ENCODE measurements at regions not wholly inside any gene's neighbourhood (a gene's known extent, or its start where the extent isn't known, plus 50 kb on each side); places are given as distances from the start of the nearest gene placed in this dataset.
"Not testable (repeated sequence)": the region's sequence is repeated elsewhere in the genome, so short reads cannot be mapped to it uniquely, and the experiment has no call there.

DNA sequence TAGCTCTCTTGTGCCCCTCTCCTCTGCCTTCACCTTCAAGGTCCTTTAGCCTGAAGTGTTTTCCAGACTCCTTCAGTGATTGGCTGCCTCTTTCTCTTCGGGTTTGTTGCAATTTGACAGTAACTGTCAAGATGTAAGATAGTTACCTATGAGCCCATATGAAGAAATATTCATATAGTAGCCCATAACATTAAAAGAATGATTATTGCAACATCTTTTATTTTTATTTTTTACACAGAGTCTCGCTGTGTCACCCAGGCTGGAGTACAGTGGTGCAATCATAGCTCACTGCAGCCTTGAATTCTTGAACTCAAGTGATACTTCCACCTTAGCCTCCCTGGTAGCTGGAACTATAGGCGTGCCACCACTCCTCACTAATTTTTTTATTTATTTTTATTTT is 80.5 kb downstream of the FOXI3 start:
- no peaks in the 10 kb centered on the region for H3K36me3 ChIP-seq (ENCODE audit: insufficient read depth, low read length)
- H3K79me2 ChIP-seq (replicated peaks; ENCODE audit: insufficient read depth, low read length) = no peaks in the 10 kb centered on the region
- no peaks in the 10 kb centered on the region for H3K9me3 ChIP-seq (ENCODE audit: low read length)
- H2AFZ ChIP-seq (ENCODE audit: low read depth, low read length) = no peak overlapping the region
- no peaks in the 10 kb centered on the region for H3K9me2 ChIP-seq (ENCODE audit: insufficient read depth, low read length)
- H3K4me3 ChIP-seq (ENCODE audit: low read length) = no peak overlapping the region
- H3K9ac ChIP-seq (ENCODE audit: low read length) = no peak overlapping the region
- H3K4me2 ChIP-seq (ENCODE audit: low read length) = no peak overlapping the region
- H4K20me1 ChIP-seq (ENCODE audit: insufficient read depth) = no peaks in the 10 kb centered on the region
- H3F3A ChIP-seq (ENCODE audit: insufficient read depth, low read length, poor library complexity, severe bottlenecking) = no peaks in the 10 kb centered on the region
- no peaks in the 10 kb centered on the region for H3K27me3 ChIP-seq (ENCODE audit: insufficient read depth, low read depth, low read length)
- H3K27ac ChIP-seq (ENCODE audit: low read length) = no peak overlapping the region
- TF ChIP-seq POLR2AphosphoS5 (IDR thresholded peaks at IDR 0.05) (no peak), EP300 (conservative IDR thresholded peaks at IDR 0.05; ENCODE audit: poor library complexity, severe bottlenecking) (no peak), SMC3 (conservative IDR thresholded peaks at IDR 0.05; ENCODE audit: poor library complexity) (no peak), TAF1 (IDR thresholded peaks at IDR 0.05; ENCODE audit: low read depth) (no peak), EZH2 (IDR thresholded peaks at IDR 0.05; ENCODE audit: borderline replicate concordance, insufficient read depth, low read length, poor library complexity, severe bottlenecking) (no peak)
- TF ChIP-seq, protein P1, sequence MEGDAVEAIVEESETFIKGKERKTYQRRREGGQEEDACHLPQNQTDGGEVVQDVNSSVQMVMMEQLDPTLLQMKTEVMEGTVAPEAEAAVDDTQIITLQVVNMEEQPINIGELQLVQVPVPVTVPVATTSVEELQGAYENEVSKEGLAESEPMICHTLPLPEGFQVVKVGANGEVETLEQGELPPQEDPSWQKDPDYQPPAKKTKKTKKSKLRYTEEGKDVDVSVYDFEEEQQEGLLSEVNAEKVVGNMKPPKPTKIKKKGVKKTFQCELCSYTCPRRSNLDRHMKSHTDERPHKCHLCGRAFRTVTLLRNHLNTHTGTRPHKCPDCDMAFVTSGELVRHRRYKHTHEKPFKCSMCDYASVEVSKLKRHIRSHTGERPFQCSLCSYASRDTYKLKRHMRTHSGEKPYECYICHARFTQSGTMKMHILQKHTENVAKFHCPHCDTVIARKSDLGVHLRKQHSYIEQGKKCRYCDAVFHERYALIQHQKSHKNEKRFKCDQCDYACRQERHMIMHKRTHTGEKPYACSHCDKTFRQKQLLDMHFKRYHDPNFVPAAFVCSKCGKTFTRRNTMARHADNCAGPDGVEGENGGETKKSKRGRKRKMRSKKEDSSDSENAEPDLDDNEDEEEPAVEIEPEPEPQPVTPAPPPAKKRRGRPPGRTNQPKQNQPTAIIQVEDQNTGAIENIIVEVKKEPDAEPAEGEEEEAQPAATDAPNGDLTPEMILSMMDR (IDR thresholded peaks at IDR 0.05; ENCODE audit: poor library complexity, severe bottlenecking) = no peak
- TF ChIP-seq, protein P2, sequence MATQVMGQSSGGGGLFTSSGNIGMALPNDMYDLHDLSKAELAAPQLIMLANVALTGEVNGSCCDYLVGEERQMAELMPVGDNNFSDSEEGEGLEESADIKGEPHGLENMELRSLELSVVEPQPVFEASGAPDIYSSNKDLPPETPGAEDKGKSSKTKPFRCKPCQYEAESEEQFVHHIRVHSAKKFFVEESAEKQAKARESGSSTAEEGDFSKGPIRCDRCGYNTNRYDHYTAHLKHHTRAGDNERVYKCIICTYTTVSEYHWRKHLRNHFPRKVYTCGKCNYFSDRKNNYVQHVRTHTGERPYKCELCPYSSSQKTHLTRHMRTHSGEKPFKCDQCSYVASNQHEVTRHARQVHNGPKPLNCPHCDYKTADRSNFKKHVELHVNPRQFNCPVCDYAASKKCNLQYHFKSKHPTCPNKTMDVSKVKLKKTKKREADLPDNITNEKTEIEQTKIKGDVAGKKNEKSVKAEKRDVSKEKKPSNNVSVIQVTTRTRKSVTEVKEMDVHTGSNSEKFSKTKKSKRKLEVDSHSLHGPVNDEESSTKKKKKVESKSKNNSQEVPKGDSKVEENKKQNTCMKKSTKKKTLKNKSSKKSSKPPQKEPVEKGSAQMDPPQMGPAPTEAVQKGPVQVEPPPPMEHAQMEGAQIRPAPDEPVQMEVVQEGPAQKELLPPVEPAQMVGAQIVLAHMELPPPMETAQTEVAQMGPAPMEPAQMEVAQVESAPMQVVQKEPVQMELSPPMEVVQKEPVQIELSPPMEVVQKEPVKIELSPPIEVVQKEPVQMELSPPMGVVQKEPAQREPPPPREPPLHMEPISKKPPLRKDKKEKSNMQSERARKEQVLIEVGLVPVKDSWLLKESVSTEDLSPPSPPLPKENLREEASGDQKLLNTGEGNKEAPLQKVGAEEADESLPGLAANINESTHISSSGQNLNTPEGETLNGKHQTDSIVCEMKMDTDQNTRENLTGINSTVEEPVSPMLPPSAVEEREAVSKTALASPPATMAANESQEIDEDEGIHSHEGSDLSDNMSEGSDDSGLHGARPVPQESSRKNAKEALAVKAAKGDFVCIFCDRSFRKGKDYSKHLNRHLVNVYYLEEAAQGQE (IDR thresholded peaks at IDR 0.05; ENCODE audit: borderline replicate concordance) = no peak

DNA sequence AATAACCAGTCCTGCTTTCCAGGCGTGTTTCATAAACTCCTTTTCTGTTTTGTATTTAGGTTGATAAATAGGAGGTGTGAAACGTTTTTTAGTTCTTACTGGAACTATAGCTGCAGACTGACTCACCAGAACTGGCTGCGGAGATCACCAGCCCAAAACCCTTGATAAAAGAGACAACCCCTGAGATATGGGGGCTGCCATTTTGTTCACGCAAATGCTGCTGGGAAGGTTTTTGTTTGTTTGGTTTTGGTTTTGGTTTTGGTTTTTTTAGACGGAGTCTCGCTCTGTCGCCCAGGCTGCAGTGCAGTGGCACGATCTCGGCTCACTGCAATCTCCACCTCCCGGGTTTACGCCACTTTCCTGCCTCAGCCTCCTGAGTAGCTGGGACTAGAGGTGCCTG is 87.1 kb downstream of the FOXI3 start:
- not testable (repeated sequence) for H3K27me3 ChIP-seq (ENCODE audit: insufficient read depth, low read depth, low read length); H3K9me3 ChIP-seq (ENCODE audit: low read length); H3K36me3 ChIP-seq (ENCODE audit: insufficient read depth, low read length); H4K20me1 ChIP-seq (ENCODE audit: insufficient read depth); H3K9me2 ChIP-seq (ENCODE audit: insufficient read depth, low read length); H3F3A ChIP-seq (ENCODE audit: insufficient read depth, low read length, poor library complexity, severe bottlenecking); H2AFZ ChIP-seq (ENCODE audit: low read depth, low read length); H3K9ac ChIP-seq (ENCODE audit: low read length); H3K27ac ChIP-seq (ENCODE audit: low read length); H3K4me2 ChIP-seq (ENCODE audit: low read length); H3K4me3 ChIP-seq (ENCODE audit: low read length); H3K79me2 ChIP-seq (replicated peaks; ENCODE audit: insufficient read depth, low read length)

DNA sequence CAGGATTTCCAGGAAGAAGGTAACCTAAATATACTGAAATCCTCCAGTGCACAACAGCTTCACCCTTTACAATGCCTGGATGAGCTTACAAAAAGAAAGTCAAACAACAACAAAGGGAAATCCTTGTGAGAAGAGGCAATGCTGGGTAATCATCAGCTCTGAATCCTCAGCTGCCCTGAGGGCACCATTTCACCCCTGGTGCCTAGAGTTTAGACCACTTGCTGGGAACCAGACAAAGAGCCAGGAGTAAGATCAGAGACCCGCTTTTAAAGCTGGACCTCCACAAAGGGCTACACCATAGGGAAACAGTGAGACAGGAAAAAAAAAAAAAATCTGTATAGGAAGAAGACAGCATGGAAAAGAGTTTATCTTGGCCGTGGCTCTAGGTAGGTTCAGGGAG is 97.0 kb downstream of the FOXI3 start:
- H3K9me2 ChIP-seq (ENCODE audit: insufficient read depth, low read length) = no peaks in the 10 kb centered on the region
- no peak overlapping the region for H3K4me2 ChIP-seq (ENCODE audit: low read length)
- H3F3A ChIP-seq (ENCODE audit: insufficient read depth, low read length, poor library complexity, severe bottlenecking) = no peaks in the 10 kb centered on the region
- H3K36me3 ChIP-seq (ENCODE audit: insufficient read depth, low read length) = no peaks in the 10 kb centered on the region
- TF ChIP-seq SMC3 (conservative IDR thresholded peaks at IDR 0.05; ENCODE audit: poor library complexity) (no peak), TAF1 (IDR thresholded peaks at IDR 0.05; ENCODE audit: low read depth) (no peak), EP300 (conservative IDR thresholded peaks at IDR 0.05; ENCODE audit: poor library complexity, severe bottlenecking) (no peak), MXI1 (conservative IDR thresholded peaks at IDR 0.05; ENCODE audit: poor library complexity, severe bottlenecking) (no peak), RAD21 (conservative IDR thresholded peaks at IDR 0.05) (no peak), POLR2AphosphoS5 (IDR thresholded peaks at IDR 0.05) (no peak), EZH2 (IDR thresholded peaks at IDR 0.05; ENCODE audit: borderline replicate concordance, insufficient read depth, low read length, poor library complexity, severe bottlenecking) (no peak)
- TF ChIP-seq, protein P1 (IDR thresholded peaks at IDR 0.05; ENCODE audit: poor library complexity, severe bottlenecking) = no peak
- TF ChIP-seq, protein P2 (IDR thresholded peaks at IDR 0.05; ENCODE audit: borderline replicate concordance) = no peak
- H3K27me3 ChIP-seq (ENCODE audit: insufficient read depth, low read depth, low read length) = peaks cover 9% of the 10 kb centered on the region
- no peak overlapping the region for H3K4me3 ChIP-seq (ENCODE audit: low read length)
- H3K27ac ChIP-seq (ENCODE audit: low read length) = no peak overlapping the region
- H3K9me3 ChIP-seq (ENCODE audit: low read length) = no peaks in the 10 kb centered on the region
- H3K79me2 ChIP-seq (replicated peaks; ENCODE audit: insufficient read depth, low read length) = no peaks in the 10 kb centered on the region
- H3K9ac ChIP-seq (ENCODE audit: low read length) = no peak overlapping the region
- no peak overlapping the region for H2AFZ ChIP-seq (ENCODE audit: low read depth, low read length)
- H4K20me1 ChIP-seq (ENCODE audit: insufficient read depth) = no peaks in the 10 kb centered on the region
